CD4-positive, alpha-beta T cell (primary cell): ENCODE measurements at regions not wholly inside any gene's neighbourhood (a gene's known extent, or its start where the extent isn't known, plus 50 kb on each side); places are given as distances from the start of the nearest gene placed in this dataset.

Experiments
- ATAC-seq: fragments of 200-7000 bp; cut with Tn5 transposase; one replicate; pipeline ENCODE4 v1.10.0; 2022; ENCODE audit warnings: mild to moderate bottlenecking; ENCODE audit not compliant: poor library complexity
- CTCF ChIA-PET: fragments of 350-600 bp; sonication (Branson Sonifier 250); formaldehyde crosslinking; loops from one replicate; lab custom pipeline; 2021; ENCODE audit warnings: antibody characterized with exemption, inconsistent platforms; lab: Charles Lee
- POLR2A ChIA-PET: fragments of 350-600 bp; sonication (Branson Sonifier 250); formaldehyde crosslinking; loops from one replicate; lab custom pipeline; 2021; ENCODE audit warnings: antibody characterized with exemption, inconsistent platforms; lab: Charles Lee
- DNase-seq, 14 experiments: peaks; one replicate each; pipeline ENCODE4 v3.0.0-alpha.2; 2013 to 2020; ENCODE audit warnings: mixed read lengths in 2 of 14
- H3K27ac ChIP-seq, 2 donors: one replicate each; pipeline versions ENCODE4 v1.5.1 to v1.7.0; 2013; ENCODE audit warnings: low read length in 2 of 2, low read depth in 1 of 2, mild to moderate bottlenecking in 1 of 2
- H3K27me3 ChIP-seq, 2 experiments: 1 replicate in 1 of 2; 2 replicates in 1 of 2; pipeline versions ENCODE4 v1.6.1 to v1.7.0; 2013; ENCODE audit warnings: low read length in 2 of 2, control low read depth in 1 of 2, mild to moderate bottlenecking in 1 of 2, moderate library complexity in 1 of 2; ENCODE audit not compliant: insufficient read depth in 2 of 2, control insufficient read depth in 1 of 2
- H3K36me3 ChIP-seq: one replicate; pipeline ENCODE4 v1.6.1; 2013; ENCODE audit warnings: low read length, control low read depth; ENCODE audit not compliant: insufficient read depth
- H3K4me1 ChIP-seq: one replicate; pipeline ENCODE4 v1.6.1; 2013; ENCODE audit warnings: low read length, control low read depth; ENCODE audit not compliant: insufficient read depth
- H3K4me3 ChIP-seq: one replicate; pipeline ENCODE4 v1.5.1; 2013; ENCODE audit warnings: mild to moderate bottlenecking, low read length, moderate library complexity
- H3K9me3 ChIP-seq, 2 experiments: 1 replicate in 1 of 2; 2 replicates in 1 of 2; pipeline versions ENCODE4 v1.6.1 to v1.7.0; 2013; ENCODE audit warnings: low read length in 2 of 2, mild to moderate bottlenecking in 2 of 2, control low read depth in 1 of 2, moderate library complexity in 1 of 2; ENCODE audit not compliant: control insufficient read depth in 1 of 2, insufficient read depth in 1 of 2
- H3K27ac Mint-ChIP-seq: one replicate; pipeline ENCODE4 v1.8.0; 2020; ENCODE audit warnings: mixed read lengths
- H3K27me3 Mint-ChIP-seq: one replicate; pipeline ENCODE4 v1.8.0; 2021; ENCODE audit warnings: mixed read lengths
- H3K36me3 Mint-ChIP-seq: one replicate; pipeline ENCODE4 v1.8.0; 2021; ENCODE audit warnings: low read depth, mixed read lengths
- H3K4me1 Mint-ChIP-seq: one replicate; pipeline ENCODE4 v1.8.0; 2021; ENCODE audit warnings: low read depth, mixed read lengths
- H3K4me3 Mint-ChIP-seq: one replicate; pipeline ENCODE4 v1.8.0; 2020; ENCODE audit warnings: mild to moderate bottlenecking, mixed read lengths
- H3K9me3 Mint-ChIP-seq: one replicate; pipeline ENCODE4 v1.8.0; 2020; ENCODE audit warnings: mixed read lengths
- CTCF ChIP-seq: fragments of 200-600 bp; IDR thresholded peaks from one replicate; pipeline ENCODE4 v1.8.0; 2022; ENCODE audit warnings: antibody characterized with exemption, mild to moderate bottlenecking
- intact Hi-C, 2 experiments: fragments of 100-400 bp; cut with DNase I in 1 of 2; cut with micrococcal nuclease in 1 of 2; formaldehyde crosslinking; loops; one replicate each; pipeline versions ENCODE4 v1.15.1 to v1.9.0; 2023 to 2025; cut with DNase I, micrococcal nuclease

- CTCF ChIA-PET, result no interaction called here
- DNase-seq (no peak), ATAC-seq (no peak)
- no peaks in the 10 kb centered on the region for H3K36me3 Mint-ChIP-seq
- no peak overlapping the region for H3K4me3 Mint-ChIP-seq
- POLR2A ChIA-PET, result no interaction called here
- H3K27me3 Mint-ChIP-seq, result peaks cover 34% of the 10 kb centered on the region
- no peaks in the 10 kb centered on the region for H3K9me3 Mint-ChIP-seq
- TF ChIP-seq CTCF, result no peak
- intact Hi-C loops, result no loop called here
- Histone ChIP-seq H3K27ac (no peak overlapping the region), H3K36me3 (no peaks in the 10 kb centered on the region), H3K9me3 (no peaks in the 10 kb centered on the region), H3K4me3 (no peak overlapping the region), H3K27me3 (peaks cover 0 to 7% of the 10 kb centered on the region in 2 experiments), H3K4me1 (no peaks in the 10 kb centered on the region)
- no peaks in the 10 kb centered on the region for H3K4me1 Mint-ChIP-seq
- no peak overlapping the region for H3K27ac Mint-ChIP-seq
Observed at GRCh38 chr1:62991152-62991551, 207.2 kb downstream of the ATG4C start.

- H3K4me3 ChIP-seq, result no peak overlapping the region
- peaks cover 34% of the 10 kb centered on the region for H3K27me3 Mint-ChIP-seq
- no peaks in the 10 kb centered on the region for H3K4me1 Mint-ChIP-seq
- no peak overlapping the region for H3K4me3 Mint-ChIP-seq
- no peak overlapping the region for H3K27ac Mint-ChIP-seq
- ChIA-PET CTCF (no interaction called here), POLR2A (no interaction called here)
- intact Hi-C loops, result no loop called here
- H3K9me3 ChIP-seq, result no peaks in the 10 kb centered on the region
- H3K4me1 ChIP-seq, result no peaks in the 10 kb centered on the region
- peaks cover 0 to 7% of the 10 kb centered on the region in 2 experiments for H3K27me3 ChIP-seq
- H3K36me3 ChIP-seq, result no peaks in the 10 kb centered on the region
- H3K9me3 Mint-ChIP-seq, result no peaks in the 10 kb centered on the region
- no peak for TF ChIP-seq CTCF
- ATAC-seq (no peak), DNase-seq (no peak)
- H3K36me3 Mint-ChIP-seq, result no peaks in the 10 kb centered on the region
- H3K27ac ChIP-seq, result no peak overlapping the region
Observed at GRCh38 chr1:62993844-62994243, 209.9 kb downstream of the ATG4C start.

- Mint-ChIP-seq H3K36me3 (no peaks in the 10 kb centered on the region), H3K4me1 (no peaks in the 10 kb centered on the region), H3K9me3 (no peaks in the 10 kb centered on the region), H3K4me3 (no peak overlapping the region), H3K27me3 (peaks cover 34% of the 10 kb centered on the region), H3K27ac (no peak overlapping the region)
- Histone ChIP-seq H3K27ac (no peak overlapping the region), H3K36me3 (no peaks in the 10 kb centered on the region), H3K4me1 (no peaks in the 10 kb centered on the region), H3K27me3 (peaks cover 0 to 7% of the 10 kb centered on the region in 2 experiments), H3K9me3 (no peaks in the 10 kb centered on the region), H3K4me3 (no peak overlapping the region)
- ChIA-PET POLR2A (no interaction called here), CTCF (no interaction called here)
- no peak for DNase-seq
- TF ChIP-seq CTCF, result no peak
- ATAC-seq, result no peak
- intact Hi-C loops, result no loop called here
Observed at GRCh38 chr1:62995173-62995572, 211.2 kb downstream of the ATG4C start.
